ENCODE measurements at regions not wholly inside any gene's neighbourhood (a gene's known extent, or its start where the extent isn't known, plus 50 kb on each side); places are given as distances from the start of the nearest gene placed in this dataset.

GRCh38 chr6:62371453-62372210 is 85.6 kb upstream of the KHDRBS2 start:
- Mint-ChIP-seq H3K4me1 (peaks cover 18% of the 10 kb centered on the region), H3K36me3 (ENCODE audit: low read depth) (no peaks in the 10 kb centered on the region), H3K27me3 (ENCODE audit: low read depth, poor library complexity) (no peaks in the 10 kb centered on the region), H3K4me3 (no peak overlapping the region), H3K27ac (no peak overlapping the region), H3K9me3 (no peaks in the 10 kb centered on the region)
- DNase-seq = no peak
- TF ChIP-seq CTCF (IDR thresholded peaks at IDR 0.05) = no peak

GRCh38 chr6:62367601-62368000 is 81.6 kb upstream of the KHDRBS2 start:
- Mint-ChIP-seq H3K27me3 (ENCODE audit: low read depth, poor library complexity) (no peaks in the 10 kb centered on the region), H3K4me3 (no peak overlapping the region), H3K27ac (no peak overlapping the region), H3K36me3 (ENCODE audit: low read depth) (no peaks in the 10 kb centered on the region), H3K4me1 (peaks cover 9% of the 10 kb centered on the region), H3K9me3 (no peaks in the 10 kb centered on the region)
- no peak for TF ChIP-seq CTCF (IDR thresholded peaks at IDR 0.05)
- no peak for DNase-seq

- Mint-ChIP-seq H3K9me3 (no peaks in the 10 kb centered on the region), H3K36me3 (ENCODE audit: low read depth) (no peaks in the 10 kb centered on the region), H3K4me3 (no peak overlapping the region)
These were observed 76.1 kb upstream of the KHDRBS2 start for GRCh38 chr6:62362097-62362496.

GRCh38 chr6:62357835-62358234 is 71.8 kb upstream of the KHDRBS2 start:
- Mint-ChIP-seq H3K36me3 (ENCODE audit: low read depth) (no peaks in the 10 kb centered on the region), H3K27ac (peak overlapping the region; percentile 87), H3K27me3 (ENCODE audit: low read depth, poor library complexity) (no peaks in the 10 kb centered on the region), H3K4me1 (peaks cover 14% of the 10 kb centered on the region), H3K9me3 (no peaks in the 10 kb centered on the region), H3K4me3 (no peak overlapping the region)
- TF ChIP-seq CTCF (IDR thresholded peaks at IDR 0.05) = no peak
- no peak for DNase-seq

More at GRCh38 chr6:62362097-62362496, 76.1 kb upstream of the KHDRBS2 start:
- no peak for DNase-seq
- peaks cover 14% of the 10 kb centered on the region for H3K4me1 Mint-ChIP-seq
- H3K27me3 Mint-ChIP-seq (ENCODE audit: low read depth, poor library complexity) = no peaks in the 10 kb centered on the region
- no peak for TF ChIP-seq CTCF (IDR thresholded peaks at IDR 0.05)
- no peak overlapping the region for H3K27ac Mint-ChIP-seq

- Mint-ChIP-seq H3K4me1 (peaks cover 14% of the 10 kb centered on the region), H3K9me3 (no peaks in the 10 kb centered on the region), H3K36me3 (ENCODE audit: low read depth) (no peaks in the 10 kb centered on the region), H3K4me3 (no peak overlapping the region), H3K27me3 (ENCODE audit: low read depth, poor library complexity) (no peaks in the 10 kb centered on the region), H3K27ac (no peak overlapping the region)
- DNase-seq = no peak
- no peak for TF ChIP-seq CTCF (IDR thresholded peaks at IDR 0.05)
These were observed 68.2 kb upstream of the KHDRBS2 start for GRCh38 chr6:62354261-62354660.

Measured in nephron progenitor cell (in vitro differentiated cells).